Esophagus muscularis mucosa (tissue), 3 donors: ENCODE measurements at regions not wholly inside any gene's neighbourhood (a gene's known extent, or its start where the extent isn't known, plus 50 kb on each side); places are given as distances from the start of the nearest gene placed in this dataset.

Experiments used
- CTCF ChIP-seq, 3 experiments: fragments of 200-600 bp in 2 of 3; fragments of 450-650 bp in 1 of 3; sonication (generic) in 2 of 3; IDR thresholded peaks; one replicate each; pipeline ENCODE4 v1.5.1; 2017 to 2019; ENCODE audit warnings: antibody characterized with exemption in 3 of 3, mild to moderate bottlenecking in 2 of 3, moderate library complexity in 1 of 3
- POLR2A ChIP-seq: fragments of 450-650 bp; IDR thresholded peaks from one replicate; pipeline ENCODE4 v1.6.1; 2017; ENCODE audit warnings: antibody characterized with exemption, moderate library complexity, mild to moderate bottlenecking, low read depth

- no peak for TF ChIP-seq POLR2A
- TF ChIP-seq CTCF (IDR thresholded peaks at IDR 0.05), result no peak
These were observed 127.9 kb upstream of the SYT13 start for GRCh38 chr11:45414088-45414487.
